NCI-H1105 (cell line): ENCODE measurements at regions not wholly inside any gene's neighbourhood (a gene's known extent, or its start where the extent isn't known, plus 50 kb on each side); places are given as distances from the start of the nearest gene placed in this dataset.

Experiments
- DNase-seq: peaks from one replicate; lab custom pipeline; 2025; lab: John Stamatoyannopoulos, UW

- no peak for DNase-seq
These were observed 109.0 kb downstream of the SIK1 start for GRCh38 chr21:43317959-43318358.

GRCh38 chr21:43317254-43317748, 109.6 kb downstream of the SIK1 start:
- no peak for DNase-seq

GRCh38 chr21:43316156-43316845, 110.6 kb downstream of the SIK1 start:
- no peak for DNase-seq

GRCh38 chr21:43315244-43316137, 111.4 kb downstream of the SIK1 start:
- no peak for DNase-seq

- no peak for DNase-seq
These were observed 113.0 kb downstream of the SIK1 start for GRCh38 chr21:43313939-43314405.

GRCh38 chr21:43313221-43313938, 113.6 kb downstream of the SIK1 start:
- no peak for DNase-seq

GRCh38 chr21:43312751-43313169, 114.2 kb downstream of the SIK1 start:
- no peak for DNase-seq

GRCh38 chr21:43312011-43312410, 114.9 kb downstream of the SIK1 start:
- DNase-seq, result no peak

- DNase-seq, result peak; percentile 89
These were observed 115.6 kb downstream of the SIK1 start for GRCh38 chr21:43311301-43311817.

GRCh38 chr21:43308815-43309283, 118.1 kb downstream of the SIK1 start:
- DNase-seq, result no peak

- DNase-seq, result no peak
These were observed 118.7 kb downstream of the SIK1 start for GRCh38 chr21:43308101-43308814.

- DNase-seq, result no peak
These were observed 119.3 kb downstream of the SIK1 start for GRCh38 chr21:43307677-43308070.

- no peak for DNase-seq
These were observed 119.8 kb downstream of the SIK1 start for GRCh38 chr21:43306911-43307676.

GRCh38 chr21:43306391-43306790, 120.5 kb downstream of the SIK1 start:
- DNase-seq, result no peak

- no peak for DNase-seq
These were observed 121.1 kb downstream of the SIK1 start for GRCh38 chr21:43305811-43306311.

- DNase-seq, result no peak
These were observed 121.6 kb downstream of the SIK1 start for GRCh38 chr21:43305336-43305665.

GRCh38 chr21:43304621-43305335, 122.2 kb downstream of the SIK1 start:
- no peak for DNase-seq

- no peak for DNase-seq
These were observed 122.7 kb downstream of the SIK1 start for GRCh38 chr21:43304206-43304605.

GRCh38 chr21:43303275-43304178, 123.4 kb downstream of the SIK1 start:
- DNase-seq, result no peak
